ENCODE measurements at regions not wholly inside any gene's neighbourhood (a gene's known extent, or its start where the extent isn't known, plus 50 kb on each side); places are given as distances from the start of the nearest gene placed in this dataset.

DNA sequence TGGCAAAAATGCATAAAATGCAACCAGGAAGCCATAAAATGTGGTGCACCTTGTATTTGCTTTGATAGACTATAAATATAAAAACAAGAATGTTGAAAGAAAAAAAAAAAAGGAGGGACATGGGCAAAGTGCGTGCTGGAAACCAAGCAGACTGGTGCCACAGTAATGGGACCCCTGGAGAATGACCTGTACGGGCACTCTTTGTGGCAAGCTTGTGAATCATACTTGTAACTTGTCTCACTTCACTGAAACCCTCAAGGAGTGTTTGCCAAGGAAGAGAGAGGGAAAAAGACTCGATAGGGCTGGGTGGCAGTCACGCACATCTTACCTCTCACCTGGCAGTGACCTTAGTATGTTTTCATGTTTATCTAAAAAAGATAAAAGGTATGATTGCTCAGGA is 1183.6 kb downstream of the GATA3 start:
- TF ChIP-seq EZH2 (IDR thresholded peaks at IDR 0.05; ENCODE audit: insufficient read depth, low read length) (no peak), CTCF (IDR thresholded peaks at IDR 0.05; ENCODE audit: insufficient read depth, low read depth, low read length) (no peak)
